BLaER1 (cell line): ENCODE measurements at regions not wholly inside any gene's neighbourhood (a gene's known extent, or its start where the extent isn't known, plus 50 kb on each side); places are given as distances from the start of the nearest gene placed in this dataset.

Source experiments
- H3K27ac ChIP-seq: shearing (Covaris generic); formaldehyde crosslinking; 2 replicates; pipeline ENCODE4 v1.8.1; 2022
- H3K27me3 ChIP-seq: shearing (Covaris generic); formaldehyde crosslinking; 2 replicates; pipeline ENCODE4 v1.8.1; 2022
- H3K36me3 ChIP-seq: shearing (Covaris generic); formaldehyde crosslinking; 2 replicates; pipeline ENCODE4 v1.8.1; 2022
- H3K4me1 ChIP-seq: shearing (Covaris generic); formaldehyde crosslinking; 2 replicates; pipeline ENCODE4 v1.8.1; 2022
- H3K4me2 ChIP-seq: shearing (Covaris generic); formaldehyde crosslinking; 2 replicates; pipeline ENCODE4 v1.8.1; 2022
- H3K4me3 ChIP-seq: shearing (Covaris generic); formaldehyde crosslinking; 2 replicates; pipeline ENCODE4 v1.8.1; 2022
- H3K9ac ChIP-seq: shearing (Covaris generic); formaldehyde crosslinking; 2 replicates; pipeline ENCODE4 v1.8.1; 2022
- H3K9me3 ChIP-seq: shearing (Covaris generic); formaldehyde crosslinking; 2 replicates; pipeline ENCODE4 v1.8.1; 2022
- H4K20me1 ChIP-seq: shearing (Covaris generic); formaldehyde crosslinking; 2 replicates; pipeline ENCODE4 v1.8.1; 2022
- Cebpa-rat ChIP-seq: shearing (Covaris generic); IDR thresholded peaks from 2 replicates; pipeline ENCODE4 v1.8.1; 2022

- Histone ChIP-seq H3K27me3 (no peaks in the 10 kb centered on the region), H3K9ac (no peak overlapping the region), H3K9me3 (peaks cover 20% of the 10 kb centered on the region), H3K4me3 (no peak overlapping the region), H3K27ac (peak overlapping the region; percentile 22; the same call in 1 of the 2 replicates), H3K4me1 (peaks cover 48% of the 10 kb centered on the region), H3K36me3 (no peaks in the 10 kb centered on the region), H3K4me2 (peak overlapping the region; percentile 68), H4K20me1 (no peaks in the 10 kb centered on the region)
- no peak for TF ChIP-seq Cebpa-rat
Measured at GRCh38 chr12:130111965-130112496, 50.2 kb upstream of the FZD10 start.
